ENCODE measurements at regions not wholly inside any gene's neighbourhood (a gene's known extent, or its start where the extent isn't known, plus 50 kb on each side); places are given as distances from the start of the nearest gene placed in this dataset.

DNA sequence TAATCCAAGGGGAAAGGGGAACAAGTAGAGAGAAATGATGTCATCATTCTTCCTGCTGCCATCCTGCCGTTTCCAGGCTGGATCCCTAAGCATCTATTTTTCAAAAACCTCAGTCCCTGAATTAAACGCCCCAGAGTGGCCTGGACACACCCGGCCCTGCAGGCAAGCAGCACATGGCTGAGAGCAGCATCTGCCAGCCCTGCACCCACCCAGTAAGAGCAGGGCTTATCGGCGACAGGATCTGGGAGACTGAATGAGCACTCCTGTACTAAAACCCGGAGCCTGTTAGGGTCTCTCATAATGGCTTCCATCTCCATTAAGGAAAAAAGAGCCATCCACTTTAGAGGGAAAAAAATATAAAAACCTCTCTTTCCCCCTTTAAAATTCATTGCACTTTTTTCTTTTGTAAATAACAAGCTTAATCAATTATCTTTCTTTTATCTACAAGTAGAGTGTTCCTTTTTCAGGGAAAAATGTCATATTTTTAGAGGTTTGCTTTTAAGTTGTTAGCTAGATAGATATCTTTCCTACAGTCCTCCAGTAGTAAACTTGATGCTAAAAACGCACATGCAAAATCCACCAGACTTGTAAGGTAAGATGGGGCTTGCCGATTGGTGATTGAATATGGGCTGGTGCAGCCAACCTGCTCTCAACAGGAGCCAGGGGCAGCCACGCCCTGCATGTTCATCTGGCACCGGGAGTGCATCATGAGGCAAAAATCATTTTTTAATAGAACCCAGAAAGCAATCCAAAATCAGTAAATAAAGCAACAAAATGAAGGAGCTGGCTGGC, 457.8 kb downstream of the EIPR1 start (continued):
- TF ChIP-seq FOXJ3 (CRISPR knock-in tag; IDR thresholded peaks at IDR 0.05) (peak; percentile 68; the same call in 1 of the 2 replicates), GATA2 (CRISPR knock-in tag; IDR thresholded peaks at IDR 0.05) (peak; percentile 99)

DNA sequence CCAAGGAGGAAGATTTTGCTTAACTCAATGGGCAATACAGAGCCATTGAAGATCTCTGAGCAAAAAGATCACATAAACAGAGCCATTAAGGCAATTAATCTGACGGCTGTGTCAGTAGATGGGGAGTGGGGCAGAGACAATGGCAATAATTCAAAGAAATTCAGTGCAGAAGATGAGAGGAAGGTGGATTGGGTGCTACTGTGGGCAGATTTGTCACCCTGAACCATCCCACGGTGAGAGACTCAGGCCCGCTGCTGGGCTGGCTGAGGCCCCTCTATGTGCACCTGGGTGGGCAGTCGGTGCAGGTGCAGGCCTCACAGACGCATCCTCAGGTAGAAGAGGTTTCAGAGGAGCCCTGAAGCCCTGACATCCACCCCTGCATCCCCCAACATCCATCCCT, 458.6 kb downstream of the EIPR1 start:
- Histone ChIP-seq H3K4me3 (ENCODE audit: low read depth in 2 of 2, low read length in 1 of 2) (no peak overlapping the region), H3K9me2 (no peaks in the 10 kb centered on the region; the same call in 1 of the 2 replicates), H2AFZ (ENCODE audit: low read depth) (no peak overlapping the region), H3K27ac (ENCODE audit: low read depth in 2 of 2, low read length in 1 of 2) (peak overlapping the region in 1 of 2 experiments; percentile 89; a peak in 2 of 4 replicates), H3K36me3 (replicated peaks in 1 of 2; ENCODE audit: control insufficient read depth in 1 of 2, insufficient read depth in 2 of 2, low read length in 1 of 2) (no peaks in the 10 kb centered on the region), H3K27me3 (ENCODE audit: insufficient read depth) (no peaks in the 10 kb centered on the region), H3K9me3 (peaks cover 15% of the 10 kb centered on the region; the same call in 1 of the 2 replicates), H3K4me2 (no peak overlapping the region), H3K4me1 (ENCODE audit: control insufficient read depth in 1 of 2, insufficient read depth in 2 of 2, low read depth in 1 of 2, low read length in 1 of 2) (peaks cover 0 to 18% of the 10 kb centered on the region in 2 experiments; a peak in 2 of 4 replicates), H3F3A (replicated peaks; ENCODE audit: insufficient read depth) (no peaks in the 10 kb centered on the region), H3K9ac (no peak overlapping the region), H3K79me2 (ENCODE audit: insufficient read depth) (no peaks in the 10 kb centered on the region), H4K20me1 (ENCODE audit: insufficient read depth) (no peaks in the 10 kb centered on the region)
- TF ChIP-seq, protein P1, sequence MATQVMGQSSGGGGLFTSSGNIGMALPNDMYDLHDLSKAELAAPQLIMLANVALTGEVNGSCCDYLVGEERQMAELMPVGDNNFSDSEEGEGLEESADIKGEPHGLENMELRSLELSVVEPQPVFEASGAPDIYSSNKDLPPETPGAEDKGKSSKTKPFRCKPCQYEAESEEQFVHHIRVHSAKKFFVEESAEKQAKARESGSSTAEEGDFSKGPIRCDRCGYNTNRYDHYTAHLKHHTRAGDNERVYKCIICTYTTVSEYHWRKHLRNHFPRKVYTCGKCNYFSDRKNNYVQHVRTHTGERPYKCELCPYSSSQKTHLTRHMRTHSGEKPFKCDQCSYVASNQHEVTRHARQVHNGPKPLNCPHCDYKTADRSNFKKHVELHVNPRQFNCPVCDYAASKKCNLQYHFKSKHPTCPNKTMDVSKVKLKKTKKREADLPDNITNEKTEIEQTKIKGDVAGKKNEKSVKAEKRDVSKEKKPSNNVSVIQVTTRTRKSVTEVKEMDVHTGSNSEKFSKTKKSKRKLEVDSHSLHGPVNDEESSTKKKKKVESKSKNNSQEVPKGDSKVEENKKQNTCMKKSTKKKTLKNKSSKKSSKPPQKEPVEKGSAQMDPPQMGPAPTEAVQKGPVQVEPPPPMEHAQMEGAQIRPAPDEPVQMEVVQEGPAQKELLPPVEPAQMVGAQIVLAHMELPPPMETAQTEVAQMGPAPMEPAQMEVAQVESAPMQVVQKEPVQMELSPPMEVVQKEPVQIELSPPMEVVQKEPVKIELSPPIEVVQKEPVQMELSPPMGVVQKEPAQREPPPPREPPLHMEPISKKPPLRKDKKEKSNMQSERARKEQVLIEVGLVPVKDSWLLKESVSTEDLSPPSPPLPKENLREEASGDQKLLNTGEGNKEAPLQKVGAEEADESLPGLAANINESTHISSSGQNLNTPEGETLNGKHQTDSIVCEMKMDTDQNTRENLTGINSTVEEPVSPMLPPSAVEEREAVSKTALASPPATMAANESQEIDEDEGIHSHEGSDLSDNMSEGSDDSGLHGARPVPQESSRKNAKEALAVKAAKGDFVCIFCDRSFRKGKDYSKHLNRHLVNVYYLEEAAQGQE (IDR thresholded peaks at IDR 0.05; ENCODE audit: low read depth, low read length), result no peak
- TF ChIP-seq NRF1 (IDR thresholded peaks at IDR 0.05; ENCODE audit: low read depth, low read length) (no peak), FOSL2 (IDR thresholded peaks at IDR 0.05; ENCODE audit: borderline replicate concordance, low read depth) (no peak), RFX5 (IDR thresholded peaks at IDR 0.05; ENCODE audit: low read length) (no peak)
- CTCF ChIA-PET, result interaction anchor here (1.3 kb wide), 1 partner anchor 208 kb away, joined by 5 read pairs; no protein-coding TSS in a partner anchor
- DNase-seq, result no peak
- 13% methylated on average over 5 of the region's 5 CpGs for WGBS (ENCODE audit: low lambda C conversion rate)
- POLR2A ChIA-PET, result no interaction called here

DNA sequence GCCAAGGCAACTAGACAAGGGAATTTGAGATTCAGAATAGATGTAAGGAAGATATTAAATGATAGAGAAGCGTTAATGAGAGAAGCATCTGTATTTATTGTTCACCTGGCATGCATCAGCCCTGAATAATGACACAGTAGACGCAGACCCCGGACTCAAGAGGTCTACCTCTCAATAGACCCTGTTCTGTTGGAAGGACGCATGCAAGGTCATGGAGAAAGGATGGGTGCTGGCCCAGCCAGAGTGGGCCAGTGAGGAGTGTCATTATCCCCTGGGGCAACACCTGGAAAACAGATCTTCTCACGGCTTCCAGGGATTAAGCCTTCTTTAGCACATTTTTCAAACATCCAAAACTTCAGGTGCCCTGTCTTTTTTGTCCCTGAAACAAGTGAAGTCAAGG, 461.0 kb downstream of the EIPR1 start:
- no peak overlapping the region for H2AFZ ChIP-seq (ENCODE audit: low read depth)
- peaks cover 0 to 18% of the 10 kb centered on the region in 2 experiments; a peak in 2 of 4 replicates for H3K4me1 ChIP-seq (ENCODE audit: control insufficient read depth in 1 of 2, insufficient read depth in 2 of 2, low read depth in 1 of 2, low read length in 1 of 2)
- H3K9me2 ChIP-seq, result no peaks in the 10 kb centered on the region; the same call in 1 of the 2 replicates
- no peak overlapping the region for H3K27ac ChIP-seq (ENCODE audit: low read depth in 2 of 2, low read length in 1 of 2)
- no peaks in the 10 kb centered on the region for H3K79me2 ChIP-seq (ENCODE audit: insufficient read depth)
- POLR2A ChIA-PET, result no interaction called here
- no peaks in the 10 kb centered on the region for H3K36me3 ChIP-seq (replicated peaks in 1 of 2; ENCODE audit: control insufficient read depth in 1 of 2, insufficient read depth in 2 of 2, low read length in 1 of 2)
- H3F3A ChIP-seq (replicated peaks; ENCODE audit: insufficient read depth), result no peaks in the 10 kb centered on the region
- CTCF ChIA-PET, result interaction anchor here (1.0 kb wide), 1 partner anchor 196 kb away, joined by 3 read pairs; no protein-coding TSS in a partner anchor
- DNase-seq, result no peak
- no peaks in the 10 kb centered on the region for H4K20me1 ChIP-seq (ENCODE audit: insufficient read depth)
- no peaks in the 10 kb centered on the region for H3K27me3 ChIP-seq (ENCODE audit: insufficient read depth)
- H3K9ac ChIP-seq, result no peak overlapping the region
- H3K4me2 ChIP-seq, result no peak overlapping the region
- H3K9me3 ChIP-seq, result peaks cover 15% of the 10 kb centered on the region; the same call in 1 of the 2 replicates
- WGBS (ENCODE audit: low lambda C conversion rate), result 26% methylated on average over 5 of the region's 5 CpGs
- H3K4me3 ChIP-seq (ENCODE audit: low read depth in 2 of 2, low read length in 1 of 2), result no peak overlapping the region
- TF ChIP-seq TEAD4 (IDR thresholded peaks at IDR 0.05; ENCODE audit: borderline replicate concordance, insufficient read depth), result no peak
- TF ChIP-seq RXRA (IDR thresholded peaks at IDR 0.05; ENCODE audit: borderline replicate concordance, low read depth), result no peak
- TF ChIP-seq FOXM1 (IDR thresholded peaks at IDR 0.05; ENCODE audit: low read depth), result no peak
- TF ChIP-seq RFX5 (IDR thresholded peaks at IDR 0.05; ENCODE audit: low read length), result no peak
- no peak for TF ChIP-seq EP300 (IDR thresholded peaks at IDR 0.05; ENCODE audit: borderline replicate concordance in 1 of 2, low read depth in 1 of 2, low read length in 1 of 2)
- no peak for TF ChIP-seq POLR2AphosphoS5 (IDR thresholded peaks at IDR 0.05; ENCODE audit: low read depth, low read length)
- TF ChIP-seq GATA2 (CRISPR knock-in tag; IDR thresholded peaks at IDR 0.05), result no peak
- no peak for TF ChIP-seq JUND (IDR thresholded peaks at IDR 0.05)
- no peak for TF ChIP-seq SIN3A (IDR thresholded peaks at IDR 0.05; ENCODE audit: borderline replicate concordance, low read depth, low read length)
- TF ChIP-seq TAF1 (IDR thresholded peaks at IDR 0.05; ENCODE audit: borderline replicate concordance, low read depth, low read length), result no peak
- TF ChIP-seq, protein P2, sequence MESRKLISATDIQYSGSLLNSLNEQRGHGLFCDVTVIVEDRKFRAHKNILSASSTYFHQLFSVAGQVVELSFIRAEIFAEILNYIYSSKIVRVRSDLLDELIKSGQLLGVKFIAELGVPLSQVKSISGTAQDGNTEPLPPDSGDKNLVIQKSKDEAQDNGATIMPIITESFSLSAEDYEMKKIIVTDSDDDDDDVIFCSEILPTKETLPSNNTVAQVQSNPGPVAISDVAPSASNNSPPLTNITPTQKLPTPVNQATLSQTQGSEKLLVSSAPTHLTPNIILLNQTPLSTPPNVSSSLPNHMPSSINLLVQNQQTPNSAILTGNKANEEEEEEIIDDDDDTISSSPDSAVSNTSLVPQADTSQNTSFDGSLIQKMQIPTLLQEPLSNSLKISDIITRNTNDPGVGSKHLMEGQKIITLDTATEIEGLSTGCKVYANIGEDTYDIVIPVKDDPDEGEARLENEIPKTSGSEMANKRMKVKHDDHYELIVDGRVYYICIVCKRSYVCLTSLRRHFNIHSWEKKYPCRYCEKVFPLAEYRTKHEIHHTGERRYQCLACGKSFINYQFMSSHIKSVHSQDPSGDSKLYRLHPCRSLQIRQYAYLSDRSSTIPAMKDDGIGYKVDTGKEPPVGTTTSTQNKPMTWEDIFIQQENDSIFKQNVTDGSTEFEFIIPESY (IDR thresholded peaks at IDR 0.05; ENCODE audit: borderline replicate concordance, low read depth), result no peak
- TF ChIP-seq FOXJ3 (CRISPR knock-in tag; IDR thresholded peaks at IDR 0.05), result no peak
- TF ChIP-seq, protein P3, sequence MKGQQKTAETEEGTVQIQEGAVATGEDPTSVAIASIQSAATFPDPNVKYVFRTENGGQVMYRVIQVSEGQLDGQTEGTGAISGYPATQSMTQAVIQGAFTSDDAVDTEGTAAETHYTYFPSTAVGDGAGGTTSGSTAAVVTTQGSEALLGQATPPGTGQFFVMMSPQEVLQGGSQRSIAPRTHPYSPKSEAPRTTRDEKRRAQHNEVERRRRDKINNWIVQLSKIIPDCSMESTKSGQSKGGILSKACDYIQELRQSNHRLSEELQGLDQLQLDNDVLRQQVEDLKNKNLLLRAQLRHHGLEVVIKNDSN (IDR thresholded peaks at IDR 0.05; ENCODE audit: borderline replicate concordance, low read depth), result no peak
- no peak for TF ChIP-seq RAD21 (IDR thresholded peaks at IDR 0.05; ENCODE audit: low read length)
- no peak for TF ChIP-seq NRF1 (IDR thresholded peaks at IDR 0.05; ENCODE audit: low read depth, low read length)
